NCI-H524 (cell line): ENCODE measurements at regions not wholly inside any gene's neighbourhood (a gene's known extent, or its start where the extent isn't known, plus 50 kb on each side); places are given as distances from the start of the nearest gene placed in this dataset.
"Not testable (repeated sequence)": the region's sequence is repeated elsewhere in the genome, so short reads cannot be mapped to it uniquely, and the experiment has no call there.

Experiments
- DNase-seq, 2 experiments: peaks; one replicate each; lab custom pipeline; 2025; lab: John Stamatoyannopoulos, UW

DNA sequence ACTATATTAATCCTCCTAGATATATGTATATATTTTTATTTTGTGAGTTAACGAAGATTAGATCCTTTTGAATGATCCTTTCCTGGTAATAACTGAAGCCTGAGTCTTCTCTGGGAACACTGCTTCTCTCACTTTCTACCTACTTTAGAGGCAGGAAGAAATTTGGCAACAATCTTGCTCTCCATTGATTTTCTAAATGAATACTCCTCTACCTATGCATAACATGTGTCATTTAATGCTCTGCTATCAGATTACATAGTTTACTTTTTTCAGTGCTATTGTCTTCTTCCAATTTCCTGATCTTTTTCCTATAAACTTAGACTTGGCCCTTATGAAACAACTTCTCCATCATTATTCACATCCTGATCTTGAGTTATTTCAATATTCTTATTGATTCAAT lies 60.4 kb upstream of the PDHA2 start:
- DNase-seq = no peak

DNA sequence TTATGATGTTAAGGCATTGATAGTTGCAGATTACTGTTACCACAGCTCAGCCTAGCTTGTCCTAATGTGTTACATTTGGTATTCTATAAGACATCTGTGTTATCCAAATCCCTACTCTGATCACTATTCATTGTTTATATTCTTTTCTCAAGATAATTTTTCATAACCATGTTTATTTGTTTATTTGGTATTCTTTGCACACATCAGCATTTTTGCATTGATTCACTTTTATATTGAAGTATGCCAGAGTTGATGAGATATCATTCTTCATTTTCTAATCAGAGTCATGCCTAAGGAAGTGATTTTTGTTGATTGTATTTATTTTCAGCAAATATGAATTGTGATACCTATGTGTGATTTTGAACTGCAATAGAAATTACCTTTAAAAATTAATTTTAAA lies 61.2 kb upstream of the PDHA2 start:
- DNase-seq = no peak

DNA sequence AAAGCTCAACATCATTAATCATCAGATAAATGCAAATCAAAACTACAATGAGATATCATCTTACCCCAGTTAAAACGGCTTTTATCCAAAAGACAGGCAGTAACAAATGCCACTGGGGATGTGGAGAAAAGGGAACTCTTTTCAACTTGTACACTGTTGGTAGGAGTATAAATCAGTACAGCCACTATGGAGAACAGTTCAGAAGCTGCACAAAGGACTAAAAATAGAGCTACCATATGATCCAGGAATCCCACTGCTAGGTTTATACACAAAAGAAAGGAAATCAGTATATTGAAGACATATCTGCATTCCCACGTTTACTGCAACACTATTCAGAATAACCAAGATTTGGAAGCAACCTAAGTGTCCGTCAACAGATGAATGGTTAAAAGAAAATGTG lies 69.3 kb upstream of the PDHA2 start:
- not testable (repeated sequence) for DNase-seq

- no peak for DNase-seq
Measured at GRCh38 chr4:95764961-95765360, 74.9 kb upstream of the PDHA2 start.

DNA sequence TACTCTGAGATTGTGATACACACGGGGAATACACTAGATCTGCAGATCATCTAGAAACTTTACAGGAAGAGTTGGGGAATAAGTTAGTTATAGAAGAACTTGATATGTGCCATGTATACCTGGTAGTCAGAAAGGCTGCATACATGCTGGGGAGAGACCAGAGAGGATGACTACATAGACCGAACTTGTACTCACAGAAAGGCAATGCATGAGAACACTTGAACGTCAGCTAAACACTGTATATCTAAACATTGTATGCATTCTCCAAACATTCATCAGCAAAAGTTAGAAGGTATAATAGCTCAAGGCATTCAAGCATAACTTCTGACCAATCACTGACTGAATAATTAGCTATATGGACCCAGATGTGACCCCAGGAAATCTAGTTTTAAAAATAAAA lies 78.0 kb upstream of the PDHA2 start:
- DNase-seq = no peak

DNA sequence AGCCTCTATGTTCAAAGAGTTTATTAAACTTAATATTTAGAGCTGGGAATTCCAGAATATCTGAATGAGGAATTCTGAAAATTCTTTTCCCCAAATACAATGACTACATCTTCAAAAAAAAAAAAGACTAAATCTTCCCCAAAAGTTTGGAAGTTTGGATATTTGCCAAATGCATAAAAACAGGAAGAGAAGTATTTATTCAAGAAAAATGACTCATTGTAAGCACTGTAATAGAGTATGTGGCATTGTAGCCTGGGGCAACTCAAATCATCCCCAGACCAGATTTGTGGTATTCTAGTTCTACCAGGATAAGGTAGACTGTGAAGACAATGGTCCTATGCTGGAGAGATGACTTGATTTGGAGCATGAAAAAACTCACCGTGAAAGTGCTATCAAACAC lies 78.5 kb upstream of the PDHA2 start:
- no peak for DNase-seq

DNA sequence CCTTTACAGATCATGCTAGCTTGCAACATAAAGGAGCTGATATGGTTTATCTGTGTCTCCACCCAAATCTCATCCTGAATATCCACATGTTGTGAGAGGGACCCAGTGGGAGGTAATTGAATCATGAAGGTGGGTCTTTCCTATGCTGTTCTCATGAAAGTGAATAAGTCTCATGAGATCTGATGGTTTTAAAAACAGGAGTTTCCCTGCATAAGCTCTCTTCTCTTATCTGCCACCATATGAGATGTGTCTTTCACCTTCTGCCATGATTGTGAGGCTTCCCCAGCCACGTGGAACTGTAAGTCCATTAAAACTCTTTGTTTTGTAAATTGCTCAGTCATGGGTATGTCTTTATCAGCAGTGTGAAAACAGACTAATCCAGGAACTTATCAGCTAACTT lies 79.2 kb upstream of the PDHA2 start:
- DNase-seq = not testable (repeated sequence)

DNA sequence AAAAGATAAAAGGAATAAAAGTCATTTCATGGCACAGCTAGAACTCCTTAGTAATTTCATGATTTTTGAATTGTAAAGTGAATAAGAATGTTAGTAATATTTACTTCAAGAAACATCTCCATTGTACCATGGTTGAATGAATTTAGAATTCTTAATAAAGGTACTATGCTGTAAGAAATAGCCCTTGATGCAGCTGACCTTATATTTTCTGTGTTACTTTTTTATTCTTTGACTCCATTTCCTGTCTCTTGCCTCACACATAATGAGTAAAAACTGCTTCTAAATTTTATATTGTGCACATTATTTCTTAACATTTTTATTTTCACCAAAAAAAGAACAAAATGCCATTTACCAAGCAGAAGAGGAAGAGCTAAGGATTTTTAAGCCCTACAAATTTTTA lies 81.9 kb upstream of the PDHA2 start:
- no peak for DNase-seq

GRCh38 chr4:95754667-95755066 lies 85.2 kb upstream of the PDHA2 start:
- DNase-seq = no peak

GRCh38 chr4:95749204-95749603 lies 90.7 kb upstream of the PDHA2 start:
- no peak for DNase-seq

DNA sequence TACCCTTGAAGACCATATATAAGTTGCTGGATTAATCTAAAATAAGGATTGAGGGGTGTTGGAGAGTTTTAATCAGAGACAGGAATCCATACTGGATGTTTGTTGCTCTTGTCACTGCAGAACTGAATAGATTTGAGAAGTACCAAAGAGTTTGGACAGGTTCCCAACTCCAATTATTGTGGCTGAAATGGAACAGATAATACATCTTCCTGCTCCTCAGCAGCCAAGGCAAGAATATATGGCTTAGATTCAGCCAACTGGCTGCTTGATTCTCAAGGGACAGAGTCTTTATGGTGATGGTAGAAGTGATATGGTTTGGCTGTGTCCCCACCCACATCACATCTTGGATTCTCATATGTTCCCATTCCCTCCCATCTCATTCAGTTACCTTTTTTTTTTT lies 97.0 kb upstream of the PDHA2 start:
- DNase-seq = no peak

DNA sequence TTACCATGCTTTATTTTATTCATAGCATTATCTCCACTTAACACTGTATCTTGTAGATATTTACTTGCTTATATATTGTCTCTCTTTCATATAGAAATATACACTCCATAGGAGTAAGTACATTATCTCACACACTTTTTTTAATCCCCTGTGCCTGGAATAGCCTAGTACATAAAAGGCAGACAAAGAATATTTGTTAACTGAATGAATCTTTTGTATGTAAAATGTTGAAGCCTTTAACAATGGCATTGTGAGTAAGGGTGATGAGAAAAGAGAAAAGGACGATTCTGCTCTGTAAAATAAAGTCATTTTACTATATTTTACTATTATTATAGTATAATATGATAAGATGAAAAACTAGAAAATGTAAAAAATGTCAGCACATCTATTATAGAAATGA lies 97.7 kb upstream of the PDHA2 start:
- DNase-seq = no peak

- DNase-seq = no peak
Measured at GRCh38 chr4:95732061-95732460, 107.8 kb upstream of the PDHA2 start.

- DNase-seq = no peak
Measured at GRCh38 chr4:95729596-95729995, 110.3 kb upstream of the PDHA2 start.

GRCh38 chr4:95728145-95728544 lies 111.7 kb upstream of the PDHA2 start:
- no peak for DNase-seq

GRCh38 chr4:95715830-95716229 lies 124.1 kb upstream of the PDHA2 start:
- no peak for DNase-seq

GRCh38 chr4:95714571-95714970 lies 125.3 kb upstream of the PDHA2 start:
- no peak for DNase-seq

DNA sequence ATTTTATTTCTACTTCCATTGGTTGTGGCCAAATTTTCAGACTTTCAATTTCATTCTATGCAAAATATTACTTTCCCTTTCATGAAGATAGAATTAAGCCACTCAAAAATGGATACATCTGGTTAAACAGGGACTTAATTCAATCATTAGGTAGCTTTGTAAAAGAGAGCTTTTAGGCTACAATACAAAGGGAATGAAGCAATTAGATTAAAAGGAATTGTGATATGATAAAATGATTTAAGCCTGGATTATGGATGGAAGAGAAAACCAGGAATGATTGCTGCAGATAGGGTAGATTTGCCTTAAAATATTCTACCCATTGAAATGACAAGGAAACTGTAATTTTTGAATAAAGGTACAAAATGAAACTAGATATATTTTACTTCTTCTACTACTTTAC lies 134.6 kb upstream of the PDHA2 start:
- no peak for DNase-seq

DNA sequence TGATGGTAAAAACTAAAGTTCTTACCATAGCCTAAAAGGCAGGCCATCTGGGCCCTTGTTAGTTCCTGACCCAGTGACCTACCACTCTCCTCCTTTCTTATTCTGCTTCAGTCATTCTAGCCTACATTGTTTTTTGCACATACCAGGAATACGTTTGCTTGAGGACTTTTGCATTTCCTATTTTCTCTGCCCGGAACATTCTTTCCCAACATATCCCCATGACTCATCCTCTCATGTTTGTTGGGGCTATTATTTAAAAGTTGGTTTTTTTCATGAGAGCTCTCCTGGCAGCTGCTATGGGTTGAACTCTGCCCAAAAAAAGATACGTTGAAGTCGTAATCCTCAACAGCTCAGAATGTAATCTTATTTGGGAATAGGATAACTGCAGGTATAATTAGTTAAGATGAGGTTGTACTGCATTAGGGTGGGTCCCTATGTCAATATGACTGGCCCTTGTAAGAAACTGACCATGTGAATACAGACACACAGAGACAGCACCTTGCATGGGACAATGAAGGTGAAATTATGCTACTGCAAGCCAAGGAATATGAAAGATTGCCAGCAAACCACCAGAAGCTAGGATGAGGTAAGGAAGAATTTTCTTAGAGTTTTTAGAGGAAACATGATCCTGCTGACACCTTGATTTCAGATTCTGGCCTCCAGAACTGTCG lies 138.3 kb upstream of the PDHA2 start:
- no peak for DNase-seq

- no peak for DNase-seq
Measured at GRCh38 chr4:95694411-95694810, 145.5 kb upstream of the PDHA2 start.

DNA sequence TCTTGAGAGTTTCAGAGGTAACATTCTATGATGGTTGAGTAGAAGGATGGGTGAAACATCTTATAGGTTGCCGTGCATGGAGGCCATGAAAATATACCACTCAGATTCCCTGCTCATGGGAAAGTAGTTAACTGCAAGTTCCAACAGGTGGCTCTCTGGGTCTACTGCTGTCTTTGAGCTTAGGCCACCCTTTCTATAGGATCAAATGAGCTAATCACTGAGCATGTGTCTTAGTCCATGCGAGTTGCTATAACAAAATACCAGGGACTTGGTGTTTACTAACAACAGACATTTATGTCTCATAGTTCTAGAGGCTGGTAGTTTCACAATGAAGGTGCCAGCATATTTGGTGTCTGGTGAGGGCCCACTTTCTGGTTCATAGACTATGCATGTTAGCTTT lies 144.8 kb upstream of the UNC5C start:
- DNase-seq = peak; percentile 0 to 18

DNA sequence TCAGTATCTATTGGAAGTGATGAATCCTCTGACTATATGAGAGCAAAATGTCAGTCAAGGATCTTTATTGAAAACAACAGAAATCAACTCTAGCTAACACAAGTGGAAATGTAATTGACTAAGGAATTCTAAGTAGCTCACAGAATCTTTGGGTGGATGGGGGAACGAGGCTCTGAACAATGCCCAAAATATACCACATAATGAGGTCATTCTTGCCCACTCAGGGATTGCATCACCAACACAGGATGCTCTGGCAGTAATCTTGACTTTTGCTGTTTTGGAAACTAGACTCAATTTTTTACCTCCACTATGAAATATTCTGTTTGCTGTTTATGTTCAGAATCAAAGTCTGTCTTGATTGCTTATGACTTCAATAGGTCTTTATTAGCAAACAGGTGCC lies 127.4 kb upstream of the UNC5C start:
- no peak for DNase-seq

DNA sequence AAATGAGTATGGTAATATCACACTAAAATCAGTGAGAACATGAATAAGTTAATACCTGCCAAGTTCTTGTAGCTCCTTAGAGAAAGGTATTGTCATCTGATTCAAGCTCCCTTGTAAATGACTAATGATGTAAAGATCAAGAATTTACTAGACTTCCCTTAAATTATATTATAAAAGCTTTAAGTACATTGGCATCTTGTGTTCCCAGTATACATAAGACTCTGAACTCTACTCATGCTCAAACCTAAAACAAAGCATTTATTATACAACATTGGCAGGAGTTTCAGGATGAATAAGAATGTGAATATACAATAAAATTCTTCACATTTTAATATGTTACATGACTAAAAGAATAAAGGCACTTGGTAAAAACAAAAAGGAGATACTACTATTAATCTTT lies 126.8 kb upstream of the UNC5C start:
- no peak for DNase-seq

GRCh38 chr4:95674521-95674981 lies 125.8 kb upstream of the UNC5C start:
- no peak for DNase-seq

- no peak for DNase-seq
Measured at GRCh38 chr4:95672811-95673210, 124.0 kb upstream of the UNC5C start.
